ENCODE measurements at regions not wholly inside any gene's neighbourhood (a gene's known extent, or its start where the extent isn't known, plus 50 kb on each side); places are given as distances from the start of the nearest gene placed in this dataset.

DNA sequence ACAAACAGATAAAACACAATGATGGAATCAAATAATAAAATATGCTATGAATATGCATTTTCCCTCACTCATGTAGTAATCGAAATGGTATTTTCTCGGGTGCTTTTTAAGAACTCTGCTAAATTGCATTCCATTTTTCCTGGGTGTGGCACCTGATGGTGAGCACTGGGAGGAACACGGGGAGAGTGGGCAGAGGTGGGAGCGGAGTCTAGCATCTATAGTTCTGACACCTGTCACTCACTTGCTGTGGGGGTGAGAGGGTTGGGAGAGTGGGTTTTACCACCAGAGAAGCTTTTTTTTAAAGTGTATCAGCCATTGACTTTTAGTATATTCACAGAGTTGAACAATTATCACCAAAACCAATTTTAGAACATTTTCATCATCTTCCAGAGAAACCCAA lies 73.4 kb upstream of the PGBD5 start:
- in situ Hi-C loops (cut with HindIII; ENCODE audit: low sequenced_read_pairs), result no loop called here
- no peak overlapping the region for H3K4me3 ChIP-seq (ENCODE audit: low read depth, low read length)
- TF ChIP-seq CTCF (IDR thresholded peaks at IDR 0.05; ENCODE audit: low read depth, low read length, missing control alignments), result no peak
- DNase-seq (ENCODE audit: low read depth), result no peak

DNA sequence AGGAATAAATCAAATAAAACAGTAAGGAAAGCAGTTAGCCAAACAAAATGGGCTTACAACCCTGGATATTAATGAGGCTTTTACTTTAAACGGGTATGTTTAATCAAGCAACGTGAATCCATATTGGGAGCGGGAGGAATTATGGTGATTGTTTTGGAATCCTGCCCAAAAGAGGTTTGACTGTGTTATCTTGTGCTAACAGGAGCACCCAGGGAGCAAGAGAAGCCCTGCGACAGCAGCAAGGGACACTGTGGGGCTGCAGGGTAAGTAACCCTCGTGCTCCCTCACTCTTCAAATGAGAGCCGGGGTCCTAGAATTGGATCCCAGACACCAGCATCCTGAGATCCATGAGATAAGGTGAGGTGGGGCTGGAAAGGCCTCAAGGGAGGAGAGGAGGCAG lies 72.6 kb upstream of the PGBD5 start:
- in situ Hi-C loops (cut with HindIII; ENCODE audit: low sequenced_read_pairs), result no loop called here
- no peak for DNase-seq (ENCODE audit: low read depth)
- TF ChIP-seq CTCF (IDR thresholded peaks at IDR 0.05; ENCODE audit: low read depth, low read length, missing control alignments), result no peak
- H3K4me3 ChIP-seq (ENCODE audit: low read depth, low read length), result no peak overlapping the region

DNA sequence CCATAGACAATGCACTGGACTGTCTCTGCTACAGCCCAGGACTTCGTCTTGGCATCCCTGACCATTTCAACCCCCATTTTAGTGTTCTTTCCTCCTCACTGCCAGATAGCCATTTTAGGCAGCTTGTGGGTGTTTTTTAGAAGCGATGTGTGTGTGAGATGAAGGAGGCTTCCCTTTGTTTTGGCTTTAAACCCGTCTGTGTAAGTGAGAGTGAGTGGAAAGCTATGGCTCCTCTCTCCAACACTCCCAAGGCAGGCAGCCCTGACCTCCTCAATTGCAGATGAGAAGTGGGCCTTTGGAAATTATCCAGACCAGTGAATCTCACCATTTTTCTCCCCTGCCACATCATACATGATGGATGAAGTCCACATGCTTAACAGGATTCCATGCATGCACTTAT lies 70.3 kb upstream of the PGBD5 start:
- in situ Hi-C loops (cut with HindIII; ENCODE audit: low sequenced_read_pairs), result no loop called here
- DNase-seq (ENCODE audit: low read depth), result no peak
- no peak overlapping the region for H3K4me3 ChIP-seq (ENCODE audit: low read depth, low read length)
- TF ChIP-seq CTCF (IDR thresholded peaks at IDR 0.05; ENCODE audit: low read depth, low read length, missing control alignments), result no peak

GRCh38 chr1:230495891-230496385 lies 69.8 kb upstream of the PGBD5 start:
- H3K4me3 ChIP-seq (ENCODE audit: low read depth, low read length), result no peak overlapping the region
- DNase-seq (ENCODE audit: low read depth), result no peak
- in situ Hi-C loops (cut with HindIII; ENCODE audit: low sequenced_read_pairs), result no loop called here
- TF ChIP-seq CTCF (IDR thresholded peaks at IDR 0.05; ENCODE audit: low read depth, low read length, missing control alignments), result no peak

- no peak overlapping the region for H3K4me3 ChIP-seq (ENCODE audit: low read depth, low read length)
- in situ Hi-C loops (cut with HindIII; ENCODE audit: low sequenced_read_pairs), result no loop called here
- DNase-seq (ENCODE audit: low read depth), result no peak
- no peak for TF ChIP-seq CTCF (IDR thresholded peaks at IDR 0.05; ENCODE audit: low read depth, low read length, missing control alignments)
Measured at GRCh38 chr1:230495076-230495475, 68.9 kb upstream of the PGBD5 start.

GRCh38 chr1:230494514-230494913 lies 68.4 kb upstream of the PGBD5 start:
- H3K4me3 ChIP-seq (ENCODE audit: low read depth, low read length), result no peak overlapping the region
- in situ Hi-C loops (cut with HindIII; ENCODE audit: low sequenced_read_pairs), result no loop called here
- DNase-seq (ENCODE audit: low read depth), result no peak
- no peak for TF ChIP-seq CTCF (IDR thresholded peaks at IDR 0.05; ENCODE audit: low read depth, low read length, missing control alignments)

GRCh38 chr1:230494026-230494425 lies 67.9 kb upstream of the PGBD5 start:
- in situ Hi-C loops (cut with HindIII; ENCODE audit: low sequenced_read_pairs), result no loop called here
- no peak for TF ChIP-seq CTCF (IDR thresholded peaks at IDR 0.05; ENCODE audit: low read depth, low read length, missing control alignments)
- DNase-seq (ENCODE audit: low read depth), result no peak
- no peak overlapping the region for H3K4me3 ChIP-seq (ENCODE audit: low read depth, low read length)

All from astrocyte of the cerebellum (primary cell).